Aorta (tissue), 5 donors: ENCODE measurements at regions not wholly inside any gene's neighbourhood (a gene's known extent, or its start where the extent isn't known, plus 50 kb on each side); places are given as distances from the start of the nearest gene placed in this dataset.

Experiments
- ATAC-seq: fragments of 200-7000 bp; cut with Tn5 transposase; one replicate; pipeline ENCODE4 v1.9.1; 2022; ENCODE audit warnings: moderate library complexity; ENCODE audit not compliant: low FRiP score
- DNase-seq, 2 donors: peaks; one replicate each; pipeline ENCODE4 v3.0.0-alpha.2; 2020
- H3K27ac ChIP-seq, 2 donors: one replicate each; pipeline ENCODE4 v1.5.1; 2013; ENCODE audit warnings: low read length in 2 of 2, mild to moderate bottlenecking in 2 of 2, moderate library complexity in 2 of 2, control low read depth in 1 of 2, inconsistent platforms in 1 of 2, low read depth in 1 of 2
- H3K27me3 ChIP-seq, 2 donors: one replicate each; pipeline ENCODE4 v1.6.1; 2013; ENCODE audit warnings: control low read depth in 1 of 2, low read length in 1 of 2, mild to moderate bottlenecking in 1 of 2, moderate library complexity in 1 of 2; ENCODE audit not compliant: insufficient read depth in 2 of 2, control insufficient read depth in 1 of 2
- H3K36me3 ChIP-seq, 2 donors: one replicate each; pipeline ENCODE4 v1.6.1; 2013; ENCODE audit warnings: control low read depth in 1 of 2, low read length in 1 of 2, mild to moderate bottlenecking in 1 of 2; ENCODE audit not compliant: insufficient read depth in 2 of 2, control insufficient read depth in 1 of 2
- H3K4me1 ChIP-seq, 2 donors: one replicate each; pipeline ENCODE4 v1.6.1; 2013; ENCODE audit warnings: low read length in 2 of 2, control low read depth in 1 of 2, mild to moderate bottlenecking in 1 of 2, moderate library complexity in 1 of 2; ENCODE audit not compliant: insufficient read depth in 2 of 2, control insufficient read depth in 1 of 2
- H3K4me3 ChIP-seq, 2 donors: one replicate each; pipeline ENCODE4 v1.5.1; 2013; ENCODE audit warnings: low read length in 2 of 2, control low read depth in 1 of 2, mild to moderate bottlenecking in 1 of 2
- H3K9me3 ChIP-seq: one replicate; pipeline ENCODE4 v1.6.1; 2013; ENCODE audit warnings: mild to moderate bottlenecking, low read length; ENCODE audit not compliant: control insufficient read depth
- WGBS, 2 donors: extraction: QIAGEN DNeasy Blood & Tissue Kit; methylation state at CpG; one replicate each; pipeline ENCODE4 v1.1.7; 2013; 5-methylcytosine and 5-hydroxymethylcytosine counted together
- intact Hi-C, 2 donors: fragments of 100-400 bp; cut with DNase I; formaldehyde crosslinking; loops; one replicate each; pipeline versions ENCODE4 v1.14.2 to v1.15.0; 2022
- donor health status: healthy with polysubstance abuse.
- donor health status: Bipolar disorder and iron deficiency.
- donor health status: DM: no; HTN: no; CAD: no.
- donor health status: DM: no; HTN: no; CAD: no.
- donor health status: DM: yes; HTN: yes; CAD: no.

GRCh38 chr5:21184581-21184980 is 1196.6 kb upstream of the CDH18 start:
- H3K27me3 ChIP-seq = no peaks in the 10 kb centered on the region
- H3K9me3 ChIP-seq = peaks cover 1% of the 10 kb centered on the region
- intact Hi-C loops = no loop called here
- H3K4me3 ChIP-seq = no peak overlapping the region
- no peaks in the 10 kb centered on the region for H3K4me1 ChIP-seq
- no peaks in the 10 kb centered on the region for H3K36me3 ChIP-seq
- 61 to 65% methylated on average over 4 of the region's 4 CpGs for WGBS, 2 donors
- DNase-seq (no peak), ATAC-seq (no peak)
- H3K27ac ChIP-seq = no peak overlapping the region

- H3K4me1 ChIP-seq = no peaks in the 10 kb centered on the region
- 24 to 37% methylated on average over 3 of the region's 3 CpGs for WGBS, 2 donors
Measured at GRCh38 chr5:21181609-21182125, 1193.7 kb upstream of the CDH18 start.

GRCh38 chr5:21173526-21173925 is 1185.5 kb upstream of the CDH18 start:
- H3K36me3 ChIP-seq = no peaks in the 10 kb centered on the region
- H3K4me3 ChIP-seq = no peak overlapping the region
- no peaks in the 10 kb centered on the region for H3K4me1 ChIP-seq
- 60 to 69% methylated on average over 2 of the region's 2 CpGs for WGBS, 2 donors
- DNase-seq (no peak), ATAC-seq (no peak)
- no peaks in the 10 kb centered on the region for H3K27me3 ChIP-seq
- no peak overlapping the region for H3K27ac ChIP-seq
- intact Hi-C loops = no loop called here
- H3K9me3 ChIP-seq = no peaks in the 10 kb centered on the region

More at GRCh38 chr5:21181609-21182125, 1193.7 kb upstream of the CDH18 start:
- Histone ChIP-seq H3K4me3 (no peak overlapping the region), H3K9me3 (peaks cover 1% of the 10 kb centered on the region), H3K36me3 (no peaks in the 10 kb centered on the region), H3K27ac (no peak overlapping the region), H3K27me3 (no peaks in the 10 kb centered on the region)
- DNase-seq (no peak), ATAC-seq (no peak)
- intact Hi-C loops = no loop called here

GRCh38 chr5:21173036-21173435 is 1185.0 kb upstream of the CDH18 start:
- WGBS, 2 donors = 20 to 44% methylated on average over 2 of the region's 2 CpGs
- no peak overlapping the region for H3K4me3 ChIP-seq
- H3K27me3 ChIP-seq = no peaks in the 10 kb centered on the region
- DNase-seq (no peak), ATAC-seq (no peak)
- intact Hi-C loops = no loop called here
- no peaks in the 10 kb centered on the region for H3K9me3 ChIP-seq
- no peak overlapping the region for H3K27ac ChIP-seq
- no peaks in the 10 kb centered on the region for H3K4me1 ChIP-seq
- no peaks in the 10 kb centered on the region for H3K36me3 ChIP-seq

- DNase-seq = no peak
- intact Hi-C loops = no loop called here
- no peak for ATAC-seq
Measured at GRCh38 chr5:21171038-21171437, 1183.0 kb upstream of the CDH18 start.

GRCh38 chr5:21168557-21168956 is 1180.6 kb upstream of the CDH18 start:
- H3K27ac ChIP-seq = no peak overlapping the region
- H3K9me3 ChIP-seq = no peaks in the 10 kb centered on the region
- H3K4me1 ChIP-seq = no peaks in the 10 kb centered on the region
- intact Hi-C loops = no loop called here
- DNase-seq (no peak), ATAC-seq (no peak)
- 62 to 66% methylated on average over 2 of the region's 2 CpGs for WGBS, 2 donors
- H3K27me3 ChIP-seq = no peaks in the 10 kb centered on the region
- no peaks in the 10 kb centered on the region for H3K36me3 ChIP-seq
- H3K4me3 ChIP-seq = no peak overlapping the region

More at GRCh38 chr5:21171038-21171437, 1183.0 kb upstream of the CDH18 start:
- Histone ChIP-seq H3K4me1 (no peaks in the 10 kb centered on the region), H3K9me3 (no peaks in the 10 kb centered on the region), H3K36me3 (no peaks in the 10 kb centered on the region), H3K4me3 (no peak overlapping the region), H3K27ac (no peak overlapping the region), H3K27me3 (no peaks in the 10 kb centered on the region)

- 70 to 83% methylated on average over 6 of the region's 6 CpGs for WGBS, 2 donors
- Histone ChIP-seq H3K36me3 (no peaks in the 10 kb centered on the region), H3K4me3 (no peak overlapping the region), H3K27me3 (no peaks in the 10 kb centered on the region), H3K27ac (no peak overlapping the region), H3K9me3 (no peaks in the 10 kb centered on the region), H3K4me1 (no peaks in the 10 kb centered on the region)
- ATAC-seq = no peak
- intact Hi-C loops = no loop called here
- DNase-seq = no peak
Measured at GRCh38 chr5:21165344-21165743, 1177.3 kb upstream of the CDH18 start.

- Histone ChIP-seq H3K27me3 (no peaks in the 10 kb centered on the region), H3K4me1 (no peaks in the 10 kb centered on the region), H3K9me3 (no peaks in the 10 kb centered on the region), H3K27ac (no peak overlapping the region), H3K36me3 (no peaks in the 10 kb centered on the region), H3K4me3 (no peak overlapping the region)
- WGBS, 2 donors = 73 to 75% methylated on average over 4 of the region's 4 CpGs
- intact Hi-C loops = no loop called here
- DNase-seq (no peak), ATAC-seq (no peak)
Measured at GRCh38 chr5:21164425-21164824, 1176.4 kb upstream of the CDH18 start.

- Histone ChIP-seq H3K27ac (no peak overlapping the region), H3K9me3 (no peaks in the 10 kb centered on the region), H3K4me1 (no peaks in the 10 kb centered on the region), H3K4me3 (no peak overlapping the region), H3K36me3 (no peaks in the 10 kb centered on the region), H3K27me3 (no peaks in the 10 kb centered on the region)
- DNase-seq = no peak
- intact Hi-C loops = no loop called here
- ATAC-seq = no peak
- WGBS, 2 donors = 85 to 86% methylated on average over 3 of the region's 3 CpGs
Measured at GRCh38 chr5:21159510-21160059, 1171.6 kb upstream of the CDH18 start.
